ENCODE measurements at regions not wholly inside any gene's neighbourhood (a gene's known extent, or its start where the extent isn't known, plus 50 kb on each side); places are given as distances from the start of the nearest gene placed in this dataset.

DNA sequence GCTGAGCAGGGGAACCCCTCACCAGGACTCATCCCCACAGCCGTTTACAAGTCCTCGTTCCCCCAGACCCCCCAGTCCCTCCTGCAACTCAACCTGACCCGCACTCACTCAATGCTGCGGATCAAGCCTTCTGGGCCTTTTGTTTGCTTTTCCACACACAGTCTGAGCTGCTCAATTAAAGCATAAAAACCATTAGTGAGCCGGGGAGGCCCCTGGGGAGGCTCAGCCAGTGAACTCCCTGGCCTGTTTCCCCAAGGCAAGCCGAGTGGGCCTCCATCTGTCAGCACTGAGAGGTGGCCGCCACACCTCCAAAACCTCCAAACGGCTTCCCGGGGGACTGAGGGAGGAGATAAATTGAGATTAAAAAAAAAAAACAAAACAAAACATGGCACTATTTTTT is 158.5 kb downstream of the SHOX start:
- Mint-ChIP-seq H3K4me1 (ENCODE audit: low read depth) (no peaks in the 10 kb centered on the region), H3K27me3 (peaks cover 18% of the 10 kb centered on the region), H3K36me3 (ENCODE audit: low read depth) (no peaks in the 10 kb centered on the region), H3K27ac (no peak overlapping the region), H3K4me3 (no peak overlapping the region), H3K9me3 (no peaks in the 10 kb centered on the region)
- ChIA-PET CTCF (no interaction called here), POLR2A (no interaction called here)
- no peak overlapping the region for H3K4me3 ChIP-seq (ENCODE audit: low read length)
- intact Hi-C loops (cut with DNase I, micrococcal nuclease): no loop called here
- TF ChIP-seq, protein P1, sequence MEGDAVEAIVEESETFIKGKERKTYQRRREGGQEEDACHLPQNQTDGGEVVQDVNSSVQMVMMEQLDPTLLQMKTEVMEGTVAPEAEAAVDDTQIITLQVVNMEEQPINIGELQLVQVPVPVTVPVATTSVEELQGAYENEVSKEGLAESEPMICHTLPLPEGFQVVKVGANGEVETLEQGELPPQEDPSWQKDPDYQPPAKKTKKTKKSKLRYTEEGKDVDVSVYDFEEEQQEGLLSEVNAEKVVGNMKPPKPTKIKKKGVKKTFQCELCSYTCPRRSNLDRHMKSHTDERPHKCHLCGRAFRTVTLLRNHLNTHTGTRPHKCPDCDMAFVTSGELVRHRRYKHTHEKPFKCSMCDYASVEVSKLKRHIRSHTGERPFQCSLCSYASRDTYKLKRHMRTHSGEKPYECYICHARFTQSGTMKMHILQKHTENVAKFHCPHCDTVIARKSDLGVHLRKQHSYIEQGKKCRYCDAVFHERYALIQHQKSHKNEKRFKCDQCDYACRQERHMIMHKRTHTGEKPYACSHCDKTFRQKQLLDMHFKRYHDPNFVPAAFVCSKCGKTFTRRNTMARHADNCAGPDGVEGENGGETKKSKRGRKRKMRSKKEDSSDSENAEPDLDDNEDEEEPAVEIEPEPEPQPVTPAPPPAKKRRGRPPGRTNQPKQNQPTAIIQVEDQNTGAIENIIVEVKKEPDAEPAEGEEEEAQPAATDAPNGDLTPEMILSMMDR (IDR thresholded peaks at IDR 0.05): no peak
- no peaks in the 10 kb centered on the region for H3K4me1 ChIP-seq (ENCODE audit: insufficient read depth, low read length)
- peaks cover 12 to 19% of the 10 kb centered on the region in 2 experiments for H3K27me3 ChIP-seq (ENCODE audit: control insufficient read depth in 1 of 2, insufficient read depth in 2 of 2, low read length in 2 of 2)
- H3K36me3 ChIP-seq (ENCODE audit: insufficient read depth, low read length): no peaks in the 10 kb centered on the region
- peaks cover 4 to 55% of the 10 kb centered on the region in 2 experiments for H3K9me3 ChIP-seq (ENCODE audit: control insufficient read depth in 1 of 2, insufficient read depth in 1 of 2, low read length in 2 of 2)
- H3K27ac ChIP-seq (ENCODE audit: low read depth in 1 of 2, low read length in 2 of 2): no peak overlapping the region
- DNase-seq (no peak), ATAC-seq (ENCODE audit: poor library complexity) (no peak)

DNA sequence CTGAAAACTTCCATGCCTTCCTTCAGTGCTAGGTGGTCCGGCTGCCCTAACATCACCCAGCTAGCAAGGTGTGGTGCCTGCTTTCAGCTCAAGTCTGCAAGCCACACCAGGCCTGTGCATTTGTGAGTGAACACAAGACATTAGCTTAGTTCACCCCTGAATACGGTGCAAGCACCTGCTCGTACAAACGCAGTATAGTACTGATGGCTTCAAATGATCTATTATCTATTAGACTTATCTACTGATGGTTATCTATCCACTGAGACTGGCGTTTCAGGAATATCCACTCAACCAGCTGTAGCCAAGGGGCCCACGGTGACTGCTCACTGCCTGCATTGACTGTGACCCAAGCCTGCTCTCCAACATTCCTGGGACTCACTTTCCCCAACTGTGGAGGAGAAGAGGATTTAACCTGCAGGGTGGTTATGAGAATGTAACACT is 155.9 kb downstream of the SHOX start:
- H3K27me3 ChIP-seq (ENCODE audit: control insufficient read depth in 1 of 2, insufficient read depth in 2 of 2, low read length in 2 of 2): peaks cover 10 to 19% of the 10 kb centered on the region in 2 experiments
- H3K4me1 ChIP-seq (ENCODE audit: insufficient read depth, low read length): no peaks in the 10 kb centered on the region
- no peak overlapping the region for H3K4me3 ChIP-seq (ENCODE audit: low read length)
- TF ChIP-seq, protein P1 (IDR thresholded peaks at IDR 0.05): no peak
- H3K27ac Mint-ChIP-seq: no peak overlapping the region
- H3K36me3 ChIP-seq (ENCODE audit: insufficient read depth, low read length): no peaks in the 10 kb centered on the region
- no peak overlapping the region for H3K27ac ChIP-seq (ENCODE audit: low read depth in 1 of 2, low read length in 2 of 2)
- no peaks in the 10 kb centered on the region for H3K4me1 Mint-ChIP-seq (ENCODE audit: low read depth)
- H3K4me3 Mint-ChIP-seq: no peak overlapping the region
- ATAC-seq (ENCODE audit: poor library complexity): no peak
- peaks cover 4 to 46% of the 10 kb centered on the region in 2 experiments for H3K9me3 ChIP-seq (ENCODE audit: control insufficient read depth in 1 of 2, insufficient read depth in 1 of 2, low read length in 2 of 2)
- no peaks in the 10 kb centered on the region for H3K36me3 Mint-ChIP-seq (ENCODE audit: low read depth)
- H3K9me3 Mint-ChIP-seq: no peaks in the 10 kb centered on the region
- intact Hi-C loops (cut with DNase I, micrococcal nuclease): no loop called here
- peaks cover 12% of the 10 kb centered on the region for H3K27me3 Mint-ChIP-seq
- CTCF ChIA-PET: no interaction called here
- no peak for DNase-seq
- POLR2A ChIA-PET: no interaction called here

DNA sequence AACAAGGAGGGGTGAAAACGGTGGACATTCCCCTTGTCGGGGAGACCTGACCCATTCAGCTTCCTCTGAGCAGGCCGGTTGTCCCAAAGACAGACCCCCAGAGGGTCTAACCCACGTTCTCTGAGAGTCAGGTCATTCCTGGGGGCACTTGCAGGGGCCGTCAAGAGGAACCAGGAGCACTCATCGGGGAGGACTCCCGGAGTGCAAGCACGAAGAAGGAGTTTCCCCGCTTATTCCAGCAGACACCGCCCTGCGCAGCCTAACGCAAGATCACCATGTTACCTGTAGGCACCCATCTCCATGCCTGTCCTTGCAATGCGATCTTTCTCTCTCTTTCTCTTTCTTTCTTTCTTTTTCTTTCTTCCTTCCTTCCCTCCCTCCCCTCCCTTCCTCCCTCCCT is 154.2 kb downstream of the SHOX start:
- intact Hi-C loops (cut with DNase I, micrococcal nuclease): no loop called here
- TF ChIP-seq, protein P1 (IDR thresholded peaks at IDR 0.05): no peak
- Histone ChIP-seq H3K9me3 (ENCODE audit: control insufficient read depth in 1 of 2, insufficient read depth in 1 of 2, low read length in 2 of 2) (peaks cover 4 to 42% of the 10 kb centered on the region in 2 experiments), H3K4me3 (ENCODE audit: low read length) (no peak overlapping the region), H3K36me3 (ENCODE audit: insufficient read depth, low read length) (no peaks in the 10 kb centered on the region), H3K27me3 (ENCODE audit: control insufficient read depth in 1 of 2, insufficient read depth in 2 of 2, low read length in 2 of 2) (peaks cover 1 to 7% of the 10 kb centered on the region in 2 experiments), H3K27ac (ENCODE audit: low read depth in 1 of 2, low read length in 2 of 2) (no peak overlapping the region), H3K4me1 (ENCODE audit: insufficient read depth, low read length) (no peaks in the 10 kb centered on the region)
- Mint-ChIP-seq H3K27me3 (peaks cover 3% of the 10 kb centered on the region), H3K9me3 (no peaks in the 10 kb centered on the region), H3K27ac (no peak overlapping the region), H3K4me3 (no peak overlapping the region), H3K4me1 (ENCODE audit: low read depth) (no peaks in the 10 kb centered on the region), H3K36me3 (ENCODE audit: low read depth) (no peaks in the 10 kb centered on the region)
- ChIA-PET CTCF (no interaction called here), POLR2A (no interaction called here)
- ATAC-seq (ENCODE audit: poor library complexity) (no peak), DNase-seq (no peak)

All from CD4-positive, alpha-beta T cell (primary cell).